ENCODE measurements at regions not wholly inside any gene's neighbourhood (a gene's known extent, or its start where the extent isn't known, plus 50 kb on each side); places are given as distances from the start of the nearest gene placed in this dataset.

DNA sequence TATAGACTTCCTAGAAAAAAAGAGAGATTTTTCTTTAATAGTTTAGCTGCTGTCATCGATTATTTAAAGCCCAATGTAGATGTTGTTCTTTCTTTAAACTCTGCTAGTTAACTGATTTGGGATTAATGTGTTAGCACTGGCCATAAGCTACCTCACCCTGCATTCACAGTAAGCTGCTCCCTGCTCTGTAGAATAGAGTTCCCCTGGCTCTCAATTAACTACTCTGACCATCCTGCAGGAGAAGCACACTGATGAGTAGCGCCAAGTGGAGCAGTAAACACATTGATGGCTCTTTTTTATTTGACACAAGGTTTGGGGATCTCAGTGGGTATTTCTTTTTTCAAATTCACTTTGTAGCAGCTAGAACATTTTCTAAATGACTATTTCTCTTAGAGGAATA is 807.9 kb upstream of the ZNF608 start:
- DNase-seq (ENCODE audit: extremely low spot score) = no peak
- CTCF ChIA-PET = no interaction called here
- POLR2A ChIA-PET = no interaction called here
- TF ChIP-seq, protein P1, sequence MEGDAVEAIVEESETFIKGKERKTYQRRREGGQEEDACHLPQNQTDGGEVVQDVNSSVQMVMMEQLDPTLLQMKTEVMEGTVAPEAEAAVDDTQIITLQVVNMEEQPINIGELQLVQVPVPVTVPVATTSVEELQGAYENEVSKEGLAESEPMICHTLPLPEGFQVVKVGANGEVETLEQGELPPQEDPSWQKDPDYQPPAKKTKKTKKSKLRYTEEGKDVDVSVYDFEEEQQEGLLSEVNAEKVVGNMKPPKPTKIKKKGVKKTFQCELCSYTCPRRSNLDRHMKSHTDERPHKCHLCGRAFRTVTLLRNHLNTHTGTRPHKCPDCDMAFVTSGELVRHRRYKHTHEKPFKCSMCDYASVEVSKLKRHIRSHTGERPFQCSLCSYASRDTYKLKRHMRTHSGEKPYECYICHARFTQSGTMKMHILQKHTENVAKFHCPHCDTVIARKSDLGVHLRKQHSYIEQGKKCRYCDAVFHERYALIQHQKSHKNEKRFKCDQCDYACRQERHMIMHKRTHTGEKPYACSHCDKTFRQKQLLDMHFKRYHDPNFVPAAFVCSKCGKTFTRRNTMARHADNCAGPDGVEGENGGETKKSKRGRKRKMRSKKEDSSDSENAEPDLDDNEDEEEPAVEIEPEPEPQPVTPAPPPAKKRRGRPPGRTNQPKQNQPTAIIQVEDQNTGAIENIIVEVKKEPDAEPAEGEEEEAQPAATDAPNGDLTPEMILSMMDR (IDR thresholded peaks at IDR 0.05; ENCODE audit: control extremely low read depth, extremely low read depth, low read depth, missing control alignments) = no peak

DNA sequence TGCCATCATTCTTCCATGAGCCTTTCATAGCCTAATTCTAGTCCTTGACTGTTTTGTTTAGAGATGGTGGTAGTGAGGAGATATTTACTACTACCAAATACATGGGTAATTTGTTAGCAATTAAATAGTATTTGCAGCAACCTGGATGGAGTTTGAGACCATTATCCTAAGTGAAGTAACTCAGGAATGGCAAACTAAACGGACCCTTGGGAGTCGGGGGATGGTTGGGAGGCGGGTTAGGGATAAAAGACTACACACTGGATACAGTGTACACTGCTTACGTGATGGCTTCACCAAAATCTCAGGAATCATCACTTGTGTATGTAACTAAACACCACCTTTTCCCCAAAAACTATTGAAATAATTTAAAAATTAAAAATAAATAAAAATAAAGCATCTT is 809.2 kb upstream of the ZNF608 start:
- ChIA-PET CTCF (no interaction called here), POLR2A (no interaction called here)
- TF ChIP-seq, protein P1 (IDR thresholded peaks at IDR 0.05; ENCODE audit: control extremely low read depth, extremely low read depth, low read depth, missing control alignments) = no peak
- DNase-seq (ENCODE audit: extremely low spot score) = no peak

DNA sequence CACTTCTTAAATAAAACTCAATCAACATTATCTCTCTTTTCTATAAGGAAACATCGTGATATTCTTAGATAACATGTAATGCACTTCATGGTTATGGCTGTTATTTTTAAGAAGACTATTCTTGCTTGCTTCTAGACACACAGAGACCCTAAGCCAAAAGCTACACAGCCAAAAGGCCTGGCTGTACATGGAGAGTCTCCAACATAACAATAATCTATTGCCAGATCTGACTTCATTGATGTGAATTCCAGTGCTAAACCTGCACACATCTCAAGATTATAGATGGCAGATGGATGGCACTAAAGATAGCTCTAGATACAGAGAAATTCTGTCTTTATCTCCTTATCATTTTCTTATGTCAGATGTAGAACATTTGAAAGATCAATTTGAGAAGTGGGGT is 811.6 kb upstream of the ZNF608 start:
- DNase-seq (ENCODE audit: extremely low spot score) = no peak
- POLR2A ChIA-PET = no interaction called here
- TF ChIP-seq, protein P1 (IDR thresholded peaks at IDR 0.05; ENCODE audit: control extremely low read depth, extremely low read depth, low read depth, missing control alignments) = no peak
- CTCF ChIA-PET = no interaction called here

DNA sequence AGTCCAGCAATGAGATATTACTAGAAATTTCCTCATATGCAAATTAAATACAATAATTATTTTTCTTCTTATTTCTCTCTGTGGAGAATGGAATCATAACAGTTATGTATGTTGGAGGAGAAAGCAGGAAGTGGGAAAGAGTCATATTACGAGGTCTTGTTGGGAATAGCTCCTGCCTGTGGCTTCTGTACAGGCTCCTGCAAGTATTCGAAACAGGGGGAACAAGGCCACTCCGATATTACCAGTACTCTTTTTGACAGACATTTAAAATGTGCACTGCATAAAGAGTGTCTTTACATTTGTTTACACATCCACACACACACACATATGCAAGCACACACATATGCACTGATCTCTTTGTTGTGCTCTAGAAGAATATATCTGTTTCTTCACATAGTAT is 812.0 kb upstream of the ZNF608 start:
- DNase-seq (ENCODE audit: extremely low spot score) = no peak
- POLR2A ChIA-PET = no interaction called here
- CTCF ChIA-PET = interaction anchor here (1.8 kb wide), 1 partner anchor 16 kb away, joined by 5 read pairs; no protein-coding TSS in a partner anchor
- TF ChIP-seq, protein P1 (IDR thresholded peaks at IDR 0.05; ENCODE audit: control extremely low read depth, extremely low read depth, low read depth, missing control alignments) = no peak

DNA sequence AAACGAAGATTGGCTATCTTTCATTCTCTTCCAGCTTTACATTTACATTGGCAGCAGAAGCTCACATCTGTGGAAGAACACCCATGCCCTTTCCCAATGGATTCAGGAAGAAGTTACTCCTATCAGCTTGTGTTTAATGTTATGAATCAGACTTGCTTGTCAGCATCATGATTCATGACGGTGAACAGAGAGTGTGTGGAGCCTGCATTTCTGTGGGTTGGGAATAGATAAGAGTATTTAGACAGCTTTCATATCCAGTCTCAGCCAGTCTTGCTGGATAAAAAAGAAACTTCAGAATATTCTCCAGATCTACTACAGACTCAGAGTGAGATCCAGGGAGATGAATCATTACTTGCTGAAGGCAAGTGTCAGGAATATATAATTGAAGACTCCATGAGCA is 812.9 kb upstream of the ZNF608 start:
- DNase-seq (ENCODE audit: extremely low spot score) = no peak
- TF ChIP-seq, protein P1 (IDR thresholded peaks at IDR 0.05; ENCODE audit: control extremely low read depth, extremely low read depth, low read depth, missing control alignments) = no peak
- CTCF ChIA-PET = interaction anchor here (1.8 kb wide), 1 partner anchor 16 kb away, joined by 5 read pairs; no protein-coding TSS in a partner anchor
- POLR2A ChIA-PET = no interaction called here

DNA sequence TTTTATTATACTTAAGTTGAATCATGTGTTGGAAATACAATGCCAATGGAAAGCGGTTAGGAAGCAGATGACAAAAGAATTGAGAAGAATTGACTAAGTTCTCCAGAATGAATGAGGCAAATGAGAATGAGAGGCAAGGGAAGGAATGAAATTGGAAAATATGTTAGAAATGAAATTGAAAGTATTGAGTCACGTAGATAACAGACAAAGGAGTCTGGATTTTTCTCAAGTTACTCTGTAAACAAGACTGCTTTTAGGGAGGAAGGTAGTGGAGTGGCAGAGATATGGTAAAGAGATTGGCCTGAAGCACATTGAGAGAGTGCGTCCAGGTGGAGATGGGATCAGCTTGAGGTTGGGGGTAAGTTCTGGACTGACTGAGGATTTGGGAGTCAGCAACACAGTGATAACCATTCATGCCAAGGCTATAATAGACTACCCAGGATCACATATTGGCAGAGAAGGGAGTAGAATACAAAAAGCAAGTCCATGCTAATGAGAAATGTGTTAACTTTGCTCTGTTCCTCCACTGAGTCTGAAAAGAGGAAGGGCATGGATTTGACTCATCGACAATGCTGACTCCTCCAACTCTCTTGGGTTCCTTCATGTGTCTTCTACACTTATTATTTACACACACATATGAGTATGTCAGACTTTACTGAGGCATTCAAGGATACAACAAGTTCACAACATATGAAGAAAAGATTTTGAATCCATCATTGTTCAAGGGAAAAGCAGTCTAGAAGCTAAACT is 814.2 kb upstream of the ZNF608 start:
- POLR2A ChIA-PET = no interaction called here
- TF ChIP-seq, protein P1 (IDR thresholded peaks at IDR 0.05; ENCODE audit: control extremely low read depth, extremely low read depth, low read depth, missing control alignments) = no peak
- DNase-seq (ENCODE audit: extremely low spot score) = no peak
- CTCF ChIA-PET = interaction anchor here (0.9 to 1.8 kb wide), 4 partner anchors 9 to 22 kb away, joined by 3 to 5 read pairs (median 3); no protein-coding TSS in a partner anchor

Measured in GM10248 (cell line).